Upper lobe of right lung (tissue), 1 donor: ENCODE measurements at regions not wholly inside any gene's neighbourhood (a gene's known extent, or its start where the extent isn't known, plus 50 kb on each side); places are given as distances from the start of the nearest gene placed in this dataset.

ENCODE experiments used
- ATAC-seq: fragments of 200-7000 bp; cut with Tn5 transposase; one replicate; pipeline ENCODE4 v1.9.1; 2020; ENCODE audit warnings: mild to moderate bottlenecking, moderate library complexity
- DNase-seq: peaks from one replicate; pipeline ENCODE4 v3.0.0-alpha.2; 2020
- H3K27ac ChIP-seq: fragments of 200-600 bp; one replicate; pipeline ENCODE4 v1.8.0; 2022
- H3K27me3 ChIP-seq: fragments of 200-600 bp; one replicate; pipeline ENCODE4 v1.8.0; 2022; ENCODE audit warnings: mild to moderate bottlenecking
- H3K36me3 ChIP-seq: fragments of 200-600 bp; one replicate; pipeline ENCODE4 v1.8.0; 2022
- H3K4me1 ChIP-seq: fragments of 200-600 bp; one replicate; pipeline ENCODE4 v1.8.0; 2022
- H3K4me3 ChIP-seq: fragments of 200-600 bp; one replicate; pipeline ENCODE4 v1.8.0; 2022; ENCODE audit warnings: mild to moderate bottlenecking
- H3K9me3 ChIP-seq: fragments of 200-600 bp; one replicate; pipeline ENCODE4 v1.8.0; 2022
- intact Hi-C: fragments of 100-400 bp; cut with DNase I; formaldehyde crosslinking; loops from one replicate; pipeline ENCODE4 v1.11.0; 2022
- TF ChIP-seq, protein P1 (sequence below): fragments of 200-600 bp; IDR thresholded peaks from one replicate; pipeline ENCODE4 v1.8.0; 2022; ENCODE audit warnings: antibody characterized with exemption
- donor health status: DM: no; HTN: yes; CAD: no; lungs with severe emphysema.

DNA sequence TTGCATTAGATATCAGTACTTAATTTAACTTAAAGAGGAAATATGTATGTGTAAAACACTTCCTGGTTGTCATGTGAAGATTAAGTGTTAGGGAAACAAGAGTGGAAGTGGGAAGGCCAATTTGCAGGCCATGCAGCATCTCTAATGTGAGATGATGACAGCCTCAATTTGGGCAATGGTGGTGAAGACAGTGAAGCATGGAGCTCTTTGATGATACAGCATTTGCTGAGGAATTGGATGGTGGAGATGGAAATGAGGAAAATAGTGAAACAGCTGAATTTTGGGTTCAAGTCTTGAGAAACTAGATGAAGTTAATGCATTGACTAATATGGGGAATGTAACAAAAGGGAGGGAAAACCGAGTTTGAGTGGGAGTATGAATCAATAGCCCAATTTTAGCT is 231.7 kb upstream of the MIR17HG start:
- H3K4me1 ChIP-seq, result no peaks in the 10 kb centered on the region
- no peak for DNase-seq
- no peak overlapping the region for H3K27ac ChIP-seq
- ATAC-seq, result no peak
- no peaks in the 10 kb centered on the region for H3K27me3 ChIP-seq
- H3K36me3 ChIP-seq, result no peaks in the 10 kb centered on the region
- intact Hi-C loops, result no loop called here
- H3K4me3 ChIP-seq, result no peak overlapping the region
- TF ChIP-seq, protein P1, sequence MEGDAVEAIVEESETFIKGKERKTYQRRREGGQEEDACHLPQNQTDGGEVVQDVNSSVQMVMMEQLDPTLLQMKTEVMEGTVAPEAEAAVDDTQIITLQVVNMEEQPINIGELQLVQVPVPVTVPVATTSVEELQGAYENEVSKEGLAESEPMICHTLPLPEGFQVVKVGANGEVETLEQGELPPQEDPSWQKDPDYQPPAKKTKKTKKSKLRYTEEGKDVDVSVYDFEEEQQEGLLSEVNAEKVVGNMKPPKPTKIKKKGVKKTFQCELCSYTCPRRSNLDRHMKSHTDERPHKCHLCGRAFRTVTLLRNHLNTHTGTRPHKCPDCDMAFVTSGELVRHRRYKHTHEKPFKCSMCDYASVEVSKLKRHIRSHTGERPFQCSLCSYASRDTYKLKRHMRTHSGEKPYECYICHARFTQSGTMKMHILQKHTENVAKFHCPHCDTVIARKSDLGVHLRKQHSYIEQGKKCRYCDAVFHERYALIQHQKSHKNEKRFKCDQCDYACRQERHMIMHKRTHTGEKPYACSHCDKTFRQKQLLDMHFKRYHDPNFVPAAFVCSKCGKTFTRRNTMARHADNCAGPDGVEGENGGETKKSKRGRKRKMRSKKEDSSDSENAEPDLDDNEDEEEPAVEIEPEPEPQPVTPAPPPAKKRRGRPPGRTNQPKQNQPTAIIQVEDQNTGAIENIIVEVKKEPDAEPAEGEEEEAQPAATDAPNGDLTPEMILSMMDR, result no peak
- H3K9me3 ChIP-seq, result no peaks in the 10 kb centered on the region

DNA sequence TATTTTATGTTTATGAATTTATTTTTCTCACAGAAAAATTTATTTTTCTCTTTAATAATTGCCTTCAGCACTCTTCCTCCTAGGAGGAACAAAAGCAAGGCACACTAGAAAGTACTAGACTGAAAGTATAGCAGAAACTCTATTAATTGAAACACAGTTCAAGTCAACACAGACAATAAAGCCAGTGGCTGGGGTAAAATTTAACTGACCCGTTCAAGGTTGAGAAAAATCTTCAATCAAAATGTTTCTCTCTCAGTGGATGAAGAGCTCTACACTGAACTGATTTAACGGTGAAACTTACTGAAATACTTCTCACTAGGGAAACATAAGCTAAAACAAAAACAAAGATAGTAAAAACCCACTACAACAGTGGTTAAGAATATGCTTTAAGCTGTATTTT is 230.1 kb upstream of the MIR17HG start:
- intact Hi-C loops, result no loop called here
- TF ChIP-seq, protein P1, result no peak
- no peak overlapping the region for H3K27ac ChIP-seq

DNA sequence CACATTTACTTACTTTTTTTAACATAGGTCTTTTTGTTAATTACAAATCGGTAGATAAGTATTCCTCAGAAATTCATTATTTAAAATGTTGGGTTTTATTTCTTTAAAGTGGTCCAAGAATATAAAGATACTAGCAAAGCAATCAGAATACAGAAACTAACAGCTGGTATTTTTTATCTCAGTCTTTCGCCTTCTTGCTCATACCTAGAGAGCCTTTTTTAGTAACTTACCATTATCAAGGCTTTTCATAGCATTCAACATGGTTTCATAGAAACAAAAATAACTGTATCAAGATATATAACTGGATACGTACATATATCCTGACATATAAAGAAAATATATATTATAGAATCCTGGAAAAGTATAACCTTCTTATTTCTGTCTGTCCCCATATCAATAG is 227.8 kb upstream of the MIR17HG start:
- intact Hi-C loops, result no loop called here
- no peaks in the 10 kb centered on the region for H3K4me1 ChIP-seq
- TF ChIP-seq, protein P1, result no peak
- ATAC-seq (no peak), DNase-seq (no peak)
- no peaks in the 10 kb centered on the region for H3K9me3 ChIP-seq
- H3K27me3 ChIP-seq, result no peaks in the 10 kb centered on the region
- no peaks in the 10 kb centered on the region for H3K36me3 ChIP-seq
- H3K27ac ChIP-seq, result no peak overlapping the region
- H3K4me3 ChIP-seq, result no peak overlapping the region

More for the DNA sequence above, 230.1 kb upstream of the MIR17HG start:
- Histone ChIP-seq H3K36me3 (no peaks in the 10 kb centered on the region), H3K9me3 (no peaks in the 10 kb centered on the region), H3K4me3 (no peak overlapping the region), H3K27me3 (no peaks in the 10 kb centered on the region), H3K4me1 (no peaks in the 10 kb centered on the region)
- DNase-seq (no peak), ATAC-seq (no peak)

DNA sequence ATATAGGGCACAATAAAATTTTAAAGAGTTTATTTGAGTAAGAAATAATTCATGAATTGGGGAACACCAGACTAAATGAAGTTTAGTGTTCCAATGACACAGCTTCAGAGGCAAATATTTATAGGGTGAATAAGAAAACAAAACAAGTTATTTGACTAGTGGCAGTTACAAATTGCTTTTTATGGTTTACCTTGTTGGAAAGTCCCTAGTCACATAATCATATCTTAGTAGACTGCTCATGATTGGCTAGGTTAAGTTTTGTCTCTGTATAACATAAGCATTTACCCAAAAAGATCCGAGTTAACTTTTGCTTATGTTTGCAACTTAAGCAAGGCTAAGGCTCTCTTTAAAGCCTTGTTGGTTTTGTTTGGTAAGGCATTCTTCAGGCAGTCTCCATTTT is 224.7 kb upstream of the MIR17HG start:
- no peak for ATAC-seq
- intact Hi-C loops, result no loop called here

DNA sequence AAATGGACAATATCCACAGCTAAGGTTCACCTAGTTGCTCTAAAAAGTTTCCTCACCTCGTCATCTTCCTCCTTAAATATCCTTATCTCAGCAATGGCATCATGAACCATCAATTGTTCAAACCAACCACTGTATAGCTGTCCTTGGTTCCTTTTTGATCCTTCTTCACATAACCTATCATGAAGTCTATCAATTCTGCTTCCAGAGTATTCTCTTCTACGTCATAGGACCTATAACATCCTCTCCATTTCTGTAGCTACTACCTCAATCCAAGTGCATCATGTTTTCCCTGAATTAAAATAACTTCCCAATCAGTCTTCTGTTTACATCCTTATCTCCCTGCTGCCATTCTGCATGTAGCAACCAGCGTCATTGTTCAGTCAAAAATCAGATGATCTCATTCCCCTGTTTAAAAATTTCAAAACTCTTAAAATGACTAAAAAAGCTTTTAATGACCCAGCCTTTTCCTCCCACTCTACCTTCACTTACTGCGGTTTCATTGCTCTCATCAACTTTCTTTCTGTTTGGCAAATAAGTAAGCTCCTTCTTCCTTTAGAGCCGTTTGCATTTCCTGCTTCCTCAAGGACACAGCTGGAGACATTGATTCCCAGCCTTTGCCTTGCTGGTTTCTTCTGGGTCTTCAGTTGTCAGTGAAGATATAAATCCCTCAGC is 223.9 kb upstream of the MIR17HG start:
- intact Hi-C loops, result no loop called here
- ATAC-seq (no peak), DNase-seq (no peak)
- Histone ChIP-seq H3K36me3 (no peaks in the 10 kb centered on the region), H3K4me1 (no peaks in the 10 kb centered on the region), H3K4me3 (no peak overlapping the region), H3K9me3 (no peaks in the 10 kb centered on the region), H3K27ac (no peak overlapping the region), H3K27me3 (no peaks in the 10 kb centered on the region)
- TF ChIP-seq, protein P1, result no peak

More for the DNA sequence above, 224.7 kb upstream of the MIR17HG start:
- no peaks in the 10 kb centered on the region for H3K27me3 ChIP-seq
- no peaks in the 10 kb centered on the region for H3K36me3 ChIP-seq
- DNase-seq, result no peak
- TF ChIP-seq, protein P1, result no peak
- H3K4me3 ChIP-seq, result no peak overlapping the region
- no peak overlapping the region for H3K27ac ChIP-seq
- no peaks in the 10 kb centered on the region for H3K4me1 ChIP-seq
- H3K9me3 ChIP-seq, result no peaks in the 10 kb centered on the region

DNA sequence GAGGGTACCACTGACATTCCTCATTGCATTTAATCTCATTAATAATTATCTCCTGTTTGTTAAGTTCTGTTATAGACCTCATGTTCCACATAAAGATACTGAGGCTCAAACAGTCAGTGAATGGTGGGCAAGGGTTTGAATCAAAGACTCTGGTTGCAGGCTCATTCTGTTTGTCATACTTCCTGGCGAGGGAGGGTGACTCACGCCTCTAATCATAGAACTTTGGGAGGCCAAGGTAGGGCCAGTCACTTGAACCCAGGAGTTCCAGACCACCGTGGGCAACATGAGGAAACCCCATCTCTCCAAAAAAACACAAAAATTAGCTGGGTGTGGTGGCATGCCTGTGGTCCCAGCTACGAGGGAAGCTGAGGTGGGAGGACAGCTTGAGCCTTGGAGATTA is 220.7 kb upstream of the MIR17HG start:
- Histone ChIP-seq H3K4me3 (no peak overlapping the region), H3K27ac (no peak overlapping the region), H3K9me3 (no peaks in the 10 kb centered on the region), H3K27me3 (no peaks in the 10 kb centered on the region), H3K4me1 (no peaks in the 10 kb centered on the region), H3K36me3 (no peaks in the 10 kb centered on the region)
- intact Hi-C loops, result no loop called here
- no peak for DNase-seq
- TF ChIP-seq, protein P1, result no peak
- no peak for ATAC-seq
